ENCODE measurements at regions not wholly inside any gene's neighbourhood (a gene's known extent, or its start where the extent isn't known, plus 50 kb on each side); places are given as distances from the start of the nearest gene placed in this dataset.

DNA sequence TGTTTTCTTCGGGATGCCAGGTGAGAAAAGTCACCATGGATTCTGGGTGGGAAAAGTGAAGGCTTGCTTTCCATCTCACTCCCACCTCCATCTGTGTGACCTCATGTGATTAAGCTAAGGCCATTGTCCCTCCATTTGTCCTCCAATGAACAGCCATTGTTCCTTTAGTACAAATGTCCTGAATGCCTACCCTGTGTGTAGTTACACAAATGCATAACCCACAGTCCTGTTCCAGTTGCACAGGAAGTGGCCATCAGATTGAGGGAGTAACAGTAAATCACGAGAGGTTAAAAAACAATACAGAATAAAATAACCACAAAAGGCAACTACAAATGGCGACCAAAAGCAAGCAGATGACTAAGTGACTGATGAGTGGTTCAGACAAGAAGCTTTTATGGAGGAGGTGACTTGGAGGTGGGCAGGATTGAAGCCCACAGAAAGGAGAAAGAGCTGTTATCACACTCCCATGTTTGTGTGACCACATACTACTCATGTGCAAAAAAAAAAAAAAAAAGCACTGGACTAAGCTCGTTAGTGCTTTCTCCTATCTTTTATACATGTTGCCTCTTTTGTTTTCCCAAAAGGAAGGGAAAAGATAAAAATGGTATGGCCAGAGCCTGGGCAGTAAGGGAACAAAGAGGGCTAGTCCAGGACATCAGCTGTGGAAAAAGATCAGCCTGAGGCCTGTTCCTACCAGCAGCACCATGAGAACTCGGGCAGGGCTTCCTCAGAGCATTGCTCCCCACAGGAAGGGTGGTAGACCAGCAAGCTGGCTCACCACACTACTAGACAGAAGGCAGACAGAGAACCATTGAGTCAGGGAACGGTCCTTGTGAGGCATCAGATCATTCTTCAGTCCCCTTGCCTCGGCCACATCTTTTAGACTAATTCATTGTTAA is 111.0 kb downstream of the TFAP2A start:
- no peak for DNase-seq

GRCh38 chr6:10302566-10303235 is 112.2 kb downstream of the TFAP2A start:
- no peak for DNase-seq

GRCh38 chr6:10300071-10300470 is 114.8 kb downstream of the TFAP2A start:
- no peak for DNase-seq

- no peak for DNase-seq
These were observed 117.0 kb downstream of the TFAP2A start for GRCh38 chr6:10297832-10298231.

DNA sequence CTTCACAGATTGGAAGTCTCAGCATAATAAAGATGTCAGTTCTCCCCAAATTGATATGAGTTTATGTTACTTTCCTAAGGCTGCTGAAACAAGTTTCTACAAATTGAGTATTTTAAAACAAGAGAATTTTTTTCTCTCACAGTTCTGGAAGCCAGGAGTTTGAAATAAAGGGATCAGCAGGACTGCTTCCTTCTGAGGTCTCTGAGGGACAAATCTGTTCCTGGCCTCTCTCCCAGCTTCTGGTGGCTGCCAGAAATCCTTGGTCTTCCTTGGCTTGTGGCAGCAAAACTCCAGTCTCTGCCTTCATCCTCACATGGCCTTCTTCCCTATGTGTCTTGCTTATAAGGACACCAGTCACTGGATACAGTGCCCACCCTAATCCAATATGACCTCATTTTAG is 136.1 kb downstream of the TFAP2A start:
- DNase-seq = no peak

DNA sequence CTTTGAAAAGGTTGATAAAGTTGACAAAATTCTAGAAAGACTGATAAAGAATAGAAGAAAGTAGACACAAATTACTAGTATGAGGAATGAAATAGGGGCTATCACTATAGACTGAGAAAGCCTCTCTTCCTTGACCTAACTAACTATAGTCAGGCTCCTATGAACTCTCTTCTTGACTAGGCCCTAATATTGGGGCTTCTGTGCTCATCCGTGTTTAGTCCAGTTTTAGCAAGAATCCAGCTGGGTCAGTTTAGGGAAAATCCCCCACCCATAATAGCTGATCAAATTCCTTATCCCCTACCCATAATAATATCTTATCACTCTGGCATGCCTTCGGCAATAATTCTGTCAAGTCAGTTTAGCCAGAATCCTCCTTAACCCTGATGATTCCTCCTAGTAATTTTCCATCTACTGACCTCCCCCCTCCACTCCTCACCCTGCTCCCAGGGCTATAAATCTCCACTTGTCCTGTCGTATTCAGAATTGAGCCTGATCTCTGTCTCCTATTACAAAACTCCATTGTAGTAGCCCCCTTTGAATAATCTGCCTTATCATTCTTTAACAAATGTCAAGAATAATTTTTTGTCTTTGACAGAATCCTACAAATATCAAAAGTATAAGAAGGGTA is 138.1 kb downstream of the TFAP2A start:
- DNase-seq = no peak

DNA sequence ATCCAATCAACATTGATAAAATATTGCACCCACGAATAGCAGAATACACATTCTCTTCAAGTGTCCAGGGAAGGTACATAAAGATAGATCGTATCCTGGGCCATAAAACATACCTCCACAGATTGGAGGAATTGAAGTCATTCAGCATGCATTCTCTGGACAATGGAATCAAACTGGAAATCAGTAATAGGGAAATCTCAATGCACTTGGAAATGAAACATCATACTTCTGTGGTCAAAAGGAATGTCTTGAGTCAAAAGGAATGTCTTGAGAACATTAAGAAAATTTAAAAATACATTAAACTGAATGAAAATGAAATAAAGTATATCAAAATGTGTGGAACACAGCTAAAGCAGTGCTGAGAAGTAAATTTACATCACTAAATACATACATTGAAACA is 138.8 kb downstream of the TFAP2A start:
- no peak for DNase-seq

DNA sequence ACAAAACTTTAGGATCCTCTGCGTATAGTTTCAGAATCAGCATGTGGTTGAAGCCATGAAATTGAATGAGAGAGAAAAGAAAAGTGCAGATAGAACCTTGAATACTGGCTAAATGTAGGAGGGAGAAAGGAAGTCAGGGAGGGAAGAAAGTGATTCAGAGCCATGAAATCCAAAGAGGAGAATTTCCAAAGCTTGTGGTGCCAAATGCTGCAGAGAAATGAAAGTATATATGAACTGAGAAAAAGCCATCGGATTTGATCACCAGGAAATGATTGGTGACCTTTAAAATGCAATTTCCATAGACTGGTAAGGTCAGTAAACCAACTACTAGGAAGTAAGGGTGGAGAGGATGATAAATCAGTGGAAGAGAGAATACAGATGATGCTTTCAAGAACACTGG is 142.3 kb downstream of the TFAP2A start:
- DNase-seq = no peak

- no peak for DNase-seq
These were observed 142.9 kb downstream of the TFAP2A start for GRCh38 chr6:10271982-10272381.

GRCh38 chr6:10269814-10270472 is 144.9 kb downstream of the TFAP2A start:
- DNase-seq = no peak

DNA sequence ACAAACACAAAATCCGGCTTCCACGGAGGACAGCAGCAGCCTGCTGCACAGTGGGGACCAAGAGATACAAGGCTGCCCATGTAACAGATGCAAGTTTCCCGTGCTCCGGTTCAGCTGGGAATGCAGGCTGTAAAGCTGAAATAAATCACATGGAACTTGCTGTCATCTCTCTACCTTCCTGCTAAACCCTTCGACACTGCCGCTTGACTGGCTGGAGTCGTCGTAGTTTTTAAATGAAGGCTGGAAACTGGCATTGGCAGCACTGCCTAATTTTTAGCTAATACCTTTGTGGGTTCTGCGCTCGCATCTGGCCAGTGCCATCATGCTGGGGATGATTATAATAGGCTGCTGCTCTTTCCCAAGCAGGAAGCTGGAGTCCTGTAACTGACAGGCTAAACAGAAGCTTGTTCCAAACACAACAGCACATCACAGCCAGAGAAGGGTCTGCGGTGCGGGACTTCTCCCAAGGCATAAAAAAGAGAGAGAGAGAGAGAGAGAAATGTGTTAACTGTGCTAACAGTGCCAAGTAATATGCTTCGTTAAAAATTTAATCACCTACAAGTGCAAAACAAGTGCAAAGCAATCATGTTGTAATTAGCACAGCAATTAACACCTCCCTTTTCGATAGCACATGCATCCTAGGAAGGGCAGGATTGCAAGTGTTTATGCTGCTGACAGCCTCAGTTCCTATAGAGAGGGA is 146.1 kb downstream of the TFAP2A start:
- DNase-seq = no peak

DNA sequence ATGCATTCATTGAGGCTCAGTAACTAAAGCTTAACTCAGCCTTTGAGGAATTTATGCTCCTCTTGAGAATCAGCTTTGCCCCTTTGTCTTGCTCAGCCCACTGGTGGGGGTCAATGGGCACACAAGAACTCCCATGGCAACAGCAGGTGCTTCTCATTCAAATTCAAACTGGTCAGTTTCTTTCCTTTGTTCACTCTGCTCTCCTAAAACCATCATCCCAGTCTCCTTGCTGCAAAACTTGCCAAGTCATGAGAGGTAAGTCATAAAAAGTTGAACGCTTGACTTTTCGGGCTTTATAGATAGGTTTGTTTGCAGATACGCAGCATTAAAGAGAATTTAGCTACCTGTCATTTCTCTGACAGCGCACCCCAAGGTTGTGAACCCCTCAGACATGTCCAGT is 146.8 kb downstream of the TFAP2A start:
- no peak for DNase-seq

DNA sequence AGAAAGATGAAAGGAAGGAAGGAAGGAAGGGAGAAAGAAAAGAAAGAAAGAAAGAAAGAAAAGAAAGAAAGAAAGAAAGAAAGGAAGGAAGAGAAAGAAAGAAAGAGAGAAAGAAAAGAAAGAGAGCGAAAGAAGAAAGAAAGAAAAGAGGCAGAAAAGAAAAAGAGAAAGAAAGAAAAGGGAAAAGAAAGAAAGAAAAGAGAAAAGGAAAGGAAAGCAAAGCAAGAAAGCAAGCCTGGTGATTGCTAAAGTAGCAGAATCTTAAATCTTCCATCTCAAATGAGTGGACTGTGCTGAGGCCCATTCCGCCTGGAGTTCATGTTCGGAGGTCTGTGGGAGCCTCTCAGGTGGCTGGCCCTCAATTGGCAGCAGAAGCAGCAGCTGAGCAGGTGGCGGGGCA is 148.4 kb downstream of the TFAP2A start:
- DNase-seq = no peak

GRCh38 chr6:10266061-10266460 is 148.8 kb downstream of the TFAP2A start:
- DNase-seq = no peak

- DNase-seq = no peak
These were observed 152.4 kb downstream of the TFAP2A start for GRCh38 chr6:10262505-10262904.

- no peak for DNase-seq
These were observed 155.2 kb downstream of the TFAP2A start for GRCh38 chr6:10259671-10260070.

- DNase-seq = no peak
These were observed 156.5 kb downstream of the TFAP2A start for GRCh38 chr6:10258341-10258740.

GRCh38 chr6:10256113-10256690 is 158.7 kb downstream of the TFAP2A start:
- DNase-seq = no peak

DNA sequence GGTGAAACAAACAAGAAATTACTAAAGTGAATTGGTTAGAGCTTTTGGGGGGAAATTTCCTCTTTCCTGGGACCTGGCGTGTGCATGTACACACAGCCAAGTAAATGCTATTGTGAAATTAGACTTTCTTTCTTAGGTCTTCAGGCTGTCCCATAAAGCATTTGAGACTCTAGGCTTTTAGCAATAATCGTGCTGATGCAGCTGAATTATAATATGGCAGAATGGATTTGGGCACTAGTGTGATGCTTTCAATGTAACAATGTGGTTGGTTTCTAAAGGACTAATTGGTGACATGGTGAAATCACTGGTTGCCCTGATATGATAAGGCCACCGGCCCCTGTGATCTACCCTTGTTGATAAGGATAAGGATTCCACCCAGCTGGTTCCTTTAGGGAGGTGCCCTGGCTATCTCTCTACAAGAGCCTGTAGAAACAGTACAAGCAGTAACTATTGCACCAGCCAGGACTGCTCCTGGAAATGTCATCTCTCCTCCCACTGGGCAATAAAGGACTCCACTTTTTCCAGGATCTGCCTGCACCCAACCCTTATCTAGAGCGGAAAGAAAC is 164.1 kb downstream of the TFAP2A start:
- DNase-seq = no peak

DNA sequence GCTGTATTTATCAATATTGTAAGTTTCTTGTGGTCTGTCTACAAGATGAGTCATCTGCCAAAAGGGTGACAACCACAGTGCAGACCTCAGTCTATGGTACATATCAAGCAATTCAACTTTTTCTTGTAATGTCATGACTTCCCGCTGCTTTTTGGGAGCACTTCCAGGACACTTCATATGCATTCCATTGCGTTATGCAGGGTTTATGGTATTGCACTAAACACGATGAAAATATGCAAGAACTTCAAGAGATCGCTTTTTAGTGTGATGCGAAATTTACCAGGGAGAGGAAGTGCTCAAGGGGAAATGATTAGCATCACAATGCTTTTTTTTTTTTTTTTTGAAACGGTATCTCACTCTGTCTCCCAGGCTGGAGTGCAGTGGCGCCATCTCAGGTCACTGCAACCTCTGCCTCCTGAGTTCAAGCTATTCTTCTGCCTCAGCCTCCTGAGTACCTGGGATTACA is 166.5 kb downstream of the TFAP2A start:
- no peak for DNase-seq

GRCh38 chr6:10237298-10238038 is 177.4 kb downstream of the TFAP2A start:
- no peak for DNase-seq
